ENCODE measurements at regions not wholly inside any gene's neighbourhood (a gene's known extent, or its start where the extent isn't known, plus 50 kb on each side); places are given as distances from the start of the nearest gene placed in this dataset.

- WGBS, 5 donors: 58 to 74% (median 67%) methylated on average over 5 of the region's 5 CpGs
- no peaks in the 10 kb centered on the region for H3K27me3 ChIP-seq
- H3K4me1 ChIP-seq: no peaks in the 10 kb centered on the region
- H3K4me3 ChIP-seq: no peak overlapping the region
- no peak overlapping the region for H3K27ac ChIP-seq
- intact Hi-C loops (cut with DNase I; ENCODE audit: low total_unique reads): no loop called here
- H3K9me3 ChIP-seq: peaks cover 0 to 17% (median 6%) of the 10 kb centered on the region in 4 donors
- no peaks in the 10 kb centered on the region for H3K36me3 ChIP-seq
- DNase-seq: no peak
- TF ChIP-seq CTCF (IDR thresholded peaks at IDR 0.05) (no peak), POLR2A (IDR thresholded peaks at IDR 0.05) (no peak)
These were observed 91.3 kb upstream of the HMHB1 start for GRCh38 chr5:143720689-143721088.

GRCh38 chr5:143717400-143717799 lies 94.6 kb upstream of the HMHB1 start:
- intact Hi-C loops (cut with DNase I; ENCODE audit: low total_unique reads): no loop called here
- WGBS, 5 donors: 36 to 52% (median 46%) methylated on average over 2 of the region's 2 CpGs
- Histone ChIP-seq H3K4me1 (peaks cover 0 to 14% (median 0%) of the 10 kb centered on the region in 4 donors), H3K9me3 (no peaks in the 10 kb centered on the region), H3K36me3 (no peaks in the 10 kb centered on the region), H3K4me3 (no peak overlapping the region), H3K27me3 (no peaks in the 10 kb centered on the region), H3K27ac (no peak overlapping the region)
- DNase-seq: peak in 1 of 2 donors; percentile 60
- TF ChIP-seq CTCF (IDR thresholded peaks at IDR 0.05): no peak
- no peak for TF ChIP-seq POLR2AphosphoS5 (IDR thresholded peaks at IDR 0.05)

- TF ChIP-seq POLR2A (IDR thresholded peaks at IDR 0.05): no peak
- no peak for TF ChIP-seq POLR2AphosphoS5 (IDR thresholded peaks at IDR 0.05)
- no peak for TF ChIP-seq EP300 (IDR thresholded peaks at IDR 0.05)
- TF ChIP-seq CTCF (IDR thresholded peaks at IDR 0.05): no peak
- Histone ChIP-seq H3K27me3 (no peaks in the 10 kb centered on the region), H3K36me3 (no peaks in the 10 kb centered on the region), H3K9me3 (no peaks in the 10 kb centered on the region), H3K4me1 (peaks cover 0 to 14% (median 0%) of the 10 kb centered on the region in 4 donors), H3K4me3 (no peak overlapping the region), H3K27ac (no peak overlapping the region)
- 49 to 69% (median 62%) methylated on average over 4 of the region's 4 CpGs for WGBS, 5 donors
- peak in 1 of 2 donors; percentile 65 for DNase-seq
- intact Hi-C loops (cut with DNase I; ENCODE audit: low total_unique reads): no loop called here
These were observed 95.1 kb upstream of the HMHB1 start for GRCh38 chr5:143716881-143717280.

GRCh38 chr5:143715616-143716015 lies 96.3 kb upstream of the HMHB1 start:
- intact Hi-C loops (cut with DNase I; ENCODE audit: low total_unique reads): no loop called here
- Histone ChIP-seq H3K4me1 (peaks cover 0 to 14% (median 0%) of the 10 kb centered on the region in 4 donors), H3K4me3 (no peak overlapping the region), H3K27me3 (no peaks in the 10 kb centered on the region), H3K9me3 (no peaks in the 10 kb centered on the region), H3K36me3 (no peaks in the 10 kb centered on the region), H3K27ac (no peak overlapping the region)
- TF ChIP-seq EP300 (IDR thresholded peaks at IDR 0.05) (no peak), POLR2A (IDR thresholded peaks at IDR 0.05) (no peak), CTCF (IDR thresholded peaks at IDR 0.05) (no peak), POLR2AphosphoS5 (IDR thresholded peaks at IDR 0.05) (no peak)
- WGBS, 5 donors: 92 to 97% (median 94%) methylated on average over 3 of the region's 3 CpGs
- DNase-seq: no peak
